SK-N-SH treated with all-trans-retinoic acid at 6 μM for 48 hours (cell line): ENCODE measurements at regions not wholly inside any gene's neighbourhood (a gene's known extent, or its start where the extent isn't known, plus 50 kb on each side); places are given as distances from the start of the nearest gene placed in this dataset.

ENCODE experiments used
- ATAC-seq: fragments of 200-7000 bp; cut with Tn5 transposase; 3 replicates; pipeline ENCODE4 v1.9.1; 2020; ENCODE audit warnings: mild to moderate bottlenecking, moderate library complexity
- ARNTL ChIP-seq: fragments of 450-650 bp; formaldehyde crosslinking; IDR thresholded peaks from 2 replicates; pipeline ENCODE4 v1.5.0; 2020; ENCODE audit warnings: low read depth, mild to moderate bottlenecking, moderate library complexity, borderline replicate concordance
- BACH2 ChIP-seq: fragments of 250-450 bp; sonication (Bioruptor Pico); IDR thresholded peaks from 2 replicates; pipeline ENCODE4 v1.9.0; 2021; ENCODE audit warnings: mild to moderate bottlenecking, borderline replicate concordance
- CSDC2 ChIP-seq: fragments of 250-450 bp; sonication (Bioruptor Pico); IDR thresholded peaks from 2 replicates; pipeline ENCODE4 v1.5.0; 2020; ENCODE audit warnings: mild to moderate bottlenecking, moderate library complexity
- ESRRG ChIP-seq: fragments of 250-450 bp; sonication (Bioruptor Pico); IDR thresholded peaks from 2 replicates; pipeline ENCODE4 v1.6.1; 2021; ENCODE audit warnings: mild to moderate bottlenecking
- GLIS3 ChIP-seq: fragments of 250-450 bp; sonication (Bioruptor Pico); IDR thresholded peaks from 2 replicates; pipeline ENCODE4 v1.5.0; 2020; ENCODE audit warnings: mild to moderate bottlenecking, moderate library complexity
- ISL1 ChIP-seq: fragments of 250-450 bp; sonication (Bioruptor Pico); IDR thresholded peaks from 2 replicates; pipeline ENCODE4 v2.1.2; 2022; ENCODE audit warnings: mild to moderate bottlenecking, moderate library complexity
- OSR1 ChIP-seq: fragments of 250-450 bp; sonication (Bioruptor Pico); IDR thresholded peaks from 2 replicates; pipeline ENCODE4 v1.8.0; 2022; ENCODE audit warnings: moderate library complexity, mild to moderate bottlenecking, inconsistent platforms
- PATZ1 ChIP-seq: fragments of 250-450 bp; sonication (Bioruptor Pico); IDR thresholded peaks from 2 replicates; pipeline ENCODE4 v1.8.0; 2020; ENCODE audit warnings: mild to moderate bottlenecking, moderate library complexity, borderline replicate concordance
- POU6F1 ChIP-seq: fragments of 250-450 bp; sonication (Bioruptor Pico); IDR thresholded peaks from 2 replicates; pipeline ENCODE4 v1.8.0; 2021; ENCODE audit warnings: low read depth, mild to moderate bottlenecking, moderate library complexity, borderline replicate concordance
- RARB ChIP-seq: fragments of 250-450 bp; sonication (Bioruptor Pico); IDR thresholded peaks from 2 replicates; pipeline ENCODE4 v1.8.0; 2021; ENCODE audit warnings: mild to moderate bottlenecking, moderate library complexity
- SNAI2 ChIP-seq: fragments of 250-450 bp; sonication (Bioruptor Pico); IDR thresholded peaks from 2 replicates; pipeline ENCODE4 v1.5.0; 2020; ENCODE audit warnings: mild to moderate bottlenecking, moderate library complexity
- TCF4 ChIP-seq: fragments of 250-450 bp; sonication (Bioruptor Pico); IDR thresholded peaks from 2 replicates; pipeline ENCODE4 v1.8.0; 2021; ENCODE audit warnings: mild to moderate bottlenecking, moderate library complexity, borderline replicate concordance
- TOX ChIP-seq: fragments of 250-450 bp; sonication (Bioruptor Pico); IDR thresholded peaks from 2 replicates; pipeline ENCODE4 v1.8.0; 2021; ENCODE audit warnings: mild to moderate bottlenecking, moderate library complexity, borderline replicate concordance
- TSHZ2 ChIP-seq: fragments of 250-450 bp; sonication (Bioruptor Pico); IDR thresholded peaks from 2 replicates; pipeline ENCODE4 v1.5.0; 2020; ENCODE audit warnings: mild to moderate bottlenecking, moderate library complexity
- ZC3H10 ChIP-seq: fragments of 250-450 bp; sonication (Bioruptor Pico); IDR thresholded peaks from 2 replicates; pipeline ENCODE4 v1.5.1; 2021; ENCODE audit warnings: mild to moderate bottlenecking, moderate library complexity
- ZFP3 ChIP-seq: fragments of 250-450 bp; sonication (Bioruptor Pico); IDR thresholded peaks from 2 replicates; pipeline ENCODE4 v1.5.0; 2020; ENCODE audit warnings: mild to moderate bottlenecking, moderate library complexity
- ZFP30 ChIP-seq: fragments of 450-650 bp; formaldehyde crosslinking; IDR thresholded peaks from 2 replicates; pipeline ENCODE4 v1.5.0; 2022; ENCODE audit warnings: mild to moderate bottlenecking, moderate library complexity
- ZNF70 ChIP-seq: fragments of 450-650 bp; formaldehyde crosslinking; IDR thresholded peaks from 2 replicates; pipeline ENCODE4 v1.5.0; 2020; ENCODE audit warnings: mild to moderate bottlenecking, moderate library complexity
- ZNF8 ChIP-seq: fragments of 450-650 bp; formaldehyde crosslinking; IDR thresholded peaks from 2 replicates; pipeline ENCODE4 v1.5.0; 2020; ENCODE audit warnings: mild to moderate bottlenecking, moderate library complexity
- TF ChIP-seq, protein P1 (sequence below): fragments of 250-450 bp; sonication (Bioruptor Pico); IDR thresholded peaks from 2 replicates; pipeline ENCODE4 v1.5.1; 2021; ENCODE audit warnings: mild to moderate bottlenecking, moderate library complexity
- TF ChIP-seq, protein P2 (sequence below): fragments of 250-450 bp; sonication (Bioruptor Pico); IDR thresholded peaks from 2 replicates; pipeline ENCODE4 v1.5.1; 2020; ENCODE audit warnings: low read depth, mild to moderate bottlenecking, moderate library complexity

DNA sequence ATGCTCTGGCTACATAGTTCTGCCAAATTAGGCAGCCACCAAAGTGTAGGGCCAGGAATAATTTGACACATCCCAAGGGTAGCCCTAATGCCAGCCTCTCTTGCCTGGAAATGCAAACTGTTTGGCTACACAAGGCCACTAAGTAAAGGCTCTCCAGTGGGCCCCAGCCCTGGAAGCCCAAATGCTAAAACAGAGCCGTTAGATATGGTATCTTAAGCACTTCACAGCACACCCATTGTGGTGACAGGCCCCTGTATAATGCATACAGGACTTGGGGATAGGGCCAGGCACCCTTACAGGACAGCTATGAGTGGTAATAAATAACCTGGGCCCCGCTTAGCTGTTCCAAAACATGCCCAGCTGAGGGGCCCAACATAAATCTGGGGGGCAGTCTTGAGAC lies 623.9 kb downstream of the BCOR start:
- ATAC-seq = no peak
- TF ChIP-seq TOX (CRISPR knock-in tag) = no peak
- no peak for TF ChIP-seq ISL1 (CRISPR knock-in tag)
- no peak for TF ChIP-seq SNAI2 (CRISPR knock-in tag)

DNA sequence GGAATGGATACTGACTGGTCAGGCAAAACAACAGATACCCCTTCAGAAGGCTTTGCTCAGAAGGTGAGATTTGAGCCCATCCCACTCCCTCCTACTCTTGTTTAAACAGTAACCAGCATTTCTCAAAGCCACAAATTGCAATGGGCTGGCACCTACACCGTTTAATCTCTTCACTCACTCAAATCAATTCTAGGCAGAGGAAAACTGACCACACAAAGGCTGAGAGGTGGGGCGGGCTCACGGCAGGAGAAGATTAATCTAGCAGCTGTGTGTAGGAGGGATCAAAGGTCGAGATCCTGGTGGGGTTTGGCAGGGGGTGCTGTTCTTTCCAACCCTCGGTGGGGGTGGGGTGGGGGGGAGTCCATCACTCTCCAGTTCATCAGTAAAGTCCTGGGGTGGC lies 622.4 kb downstream of the BCOR start:
- ATAC-seq = no peak

More for the DNA sequence above, 622.4 kb downstream of the BCOR start:
- TF ChIP-seq CSDC2 = no peak
- TF ChIP-seq, protein P1, sequence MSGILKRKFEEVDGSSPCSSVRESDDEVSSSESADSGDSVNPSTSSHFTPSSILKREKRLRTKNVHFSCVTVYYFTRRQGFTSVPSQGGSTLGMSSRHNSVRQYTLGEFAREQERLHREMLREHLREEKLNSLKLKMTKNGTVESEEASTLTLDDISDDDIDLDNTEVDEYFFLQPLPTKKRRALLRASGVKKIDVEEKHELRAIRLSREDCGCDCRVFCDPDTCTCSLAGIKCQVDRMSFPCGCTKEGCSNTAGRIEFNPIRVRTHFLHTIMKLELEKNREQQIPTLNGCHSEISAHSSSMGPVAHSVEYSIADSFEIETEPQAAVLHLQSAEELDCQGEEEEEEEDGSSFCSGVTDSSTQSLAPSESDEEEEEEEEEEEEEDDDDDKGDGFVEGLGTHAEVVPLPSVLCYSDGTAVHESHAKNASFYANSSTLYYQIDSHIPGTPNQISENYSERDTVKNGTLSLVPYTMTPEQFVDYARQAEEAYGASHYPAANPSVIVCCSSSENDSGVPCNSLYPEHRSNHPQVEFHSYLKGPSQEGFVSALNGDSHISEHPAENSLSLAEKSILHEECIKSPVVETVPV (CRISPR knock-in tag) = no peak
- TF ChIP-seq BACH2 (CRISPR knock-in tag) = no peak
- no peak for TF ChIP-seq OSR1 (CRISPR knock-in tag)
- TF ChIP-seq ZC3H10 (CRISPR knock-in tag) = no peak
- no peak for TF ChIP-seq TOX (CRISPR knock-in tag)
- TF ChIP-seq, protein P2, sequence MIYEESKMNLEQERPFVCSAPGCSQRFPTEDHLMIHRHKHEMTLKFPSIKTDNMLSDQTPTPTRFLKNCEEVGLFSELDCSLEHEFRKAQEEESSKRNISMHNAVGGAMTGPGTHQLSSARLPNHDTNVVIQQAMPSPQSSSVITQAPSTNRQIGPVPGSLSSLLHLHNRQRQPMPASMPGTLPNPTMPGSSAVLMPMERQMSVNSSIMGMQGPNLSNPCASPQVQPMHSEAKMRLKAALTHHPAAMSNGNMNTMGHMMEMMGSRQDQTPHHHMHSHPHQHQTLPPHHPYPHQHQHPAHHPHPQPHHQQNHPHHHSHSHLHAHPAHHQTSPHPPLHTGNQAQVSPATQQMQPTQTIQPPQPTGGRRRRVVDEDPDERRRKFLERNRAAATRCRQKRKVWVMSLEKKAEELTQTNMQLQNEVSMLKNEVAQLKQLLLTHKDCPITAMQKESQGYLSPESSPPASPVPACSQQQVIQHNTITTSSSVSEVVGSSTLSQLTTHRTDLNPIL (CRISPR knock-in tag) = no peak
- no peak for TF ChIP-seq TCF4 (CRISPR knock-in tag)
- no peak for TF ChIP-seq GLIS3
- no peak for TF ChIP-seq ZFP30 (CRISPR knock-in tag)
- TF ChIP-seq RARB (CRISPR knock-in tag) = no peak
- TF ChIP-seq ZFP3 = no peak
- no peak for TF ChIP-seq ZNF70 (CRISPR knock-in tag)
- no peak for TF ChIP-seq ESRRG (CRISPR knock-in tag)
- no peak for TF ChIP-seq TSHZ2
- TF ChIP-seq ZNF8 (CRISPR knock-in tag) = no peak
- no peak for TF ChIP-seq SNAI2 (CRISPR knock-in tag)
- TF ChIP-seq PATZ1 (CRISPR knock-in tag) = no peak
- no peak for TF ChIP-seq POU6F1
- TF ChIP-seq ARNTL (CRISPR knock-in tag) = no peak
